ENCODE measurements at regions not wholly inside any gene's neighbourhood (a gene's known extent, or its start where the extent isn't known, plus 50 kb on each side); places are given as distances from the start of the nearest gene placed in this dataset.

DNA sequence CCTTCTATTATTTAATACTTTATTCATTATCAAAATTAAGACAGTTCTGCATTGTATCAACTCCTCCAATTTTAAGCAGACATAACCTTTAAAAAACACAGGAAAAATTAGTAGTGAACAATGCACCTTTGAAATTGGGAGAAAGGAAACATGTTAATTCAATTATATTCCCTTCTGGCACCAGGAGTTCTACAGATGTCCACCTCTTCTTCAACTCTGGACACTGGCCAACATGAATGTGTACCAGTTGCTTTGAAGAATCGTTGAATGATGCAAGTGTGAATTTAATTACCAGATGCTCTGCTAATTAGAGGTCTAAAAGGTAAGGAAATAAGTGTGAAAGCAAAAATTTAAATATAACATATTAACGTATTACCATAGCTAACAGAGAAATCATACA lies 206.7 kb upstream of the IGFBP3 start:
- no peak for TF ChIP-seq POLR2AphosphoS5 (IDR thresholded peaks at IDR 0.05)
- no peak for TF ChIP-seq CTCF (IDR thresholded peaks at IDR 0.05)
